Adrenal gland (tissue), 5 donors: ENCODE measurements at regions not wholly inside any gene's neighbourhood (a gene's known extent, or its start where the extent isn't known, plus 50 kb on each side); places are given as distances from the start of the nearest gene placed in this dataset.

Source experiments
- POLR2A ChIP-seq, 2 donors: fragments of 450-650 bp; IDR thresholded peaks; one replicate each; pipeline ENCODE4 v1.6.1; 2017; ENCODE audit warnings: antibody characterized with exemption in 2 of 2, mild to moderate bottlenecking in 2 of 2, moderate library complexity in 1 of 2
- TF ChIP-seq, protein P1 (sequence below), 6 experiments: fragments of 450-650 bp in 4 of 6; fragments of 200-600 bp in 2 of 6; sonication (generic) in 1 of 6; IDR thresholded peaks; 1 replicate in 5 of 6; 2 replicates in 1 of 6; pipeline versions ENCODE4 v1.5.1 to v1.8.0; 2016 to 2021; ENCODE audit warnings: antibody characterized with exemption in 6 of 6, mild to moderate bottlenecking in 2 of 6, moderate library complexity in 1 of 6
- donor health status: DM: no; HTN: no; CAD: no.

DNA sequence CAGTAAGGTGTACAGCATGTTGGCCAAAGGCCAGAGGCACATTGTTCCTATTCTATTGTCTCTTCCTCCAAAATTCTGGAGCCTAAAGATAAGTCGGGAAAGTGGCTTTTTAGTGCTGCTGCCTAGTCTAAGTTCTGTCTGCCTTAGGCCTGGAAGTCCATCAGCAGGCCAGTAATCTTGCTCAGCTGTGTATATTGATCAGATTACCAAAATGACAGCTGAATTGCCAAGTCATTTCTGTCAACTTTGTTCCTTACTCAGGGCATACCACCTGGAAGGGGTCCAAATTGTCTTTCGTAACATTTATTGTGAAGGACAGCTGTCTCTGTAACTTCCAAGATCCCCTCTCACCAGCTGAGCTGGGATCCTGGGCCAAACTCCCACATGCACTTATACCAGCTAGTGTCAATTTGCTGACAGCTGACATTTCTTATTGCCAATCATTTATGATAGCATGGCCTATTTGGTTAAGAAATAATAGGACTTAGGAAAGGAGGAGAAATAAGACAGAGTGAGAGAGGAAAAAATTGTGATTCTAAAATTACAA is 116.8 kb upstream of the FSHR start:
- TF ChIP-seq, protein P1, sequence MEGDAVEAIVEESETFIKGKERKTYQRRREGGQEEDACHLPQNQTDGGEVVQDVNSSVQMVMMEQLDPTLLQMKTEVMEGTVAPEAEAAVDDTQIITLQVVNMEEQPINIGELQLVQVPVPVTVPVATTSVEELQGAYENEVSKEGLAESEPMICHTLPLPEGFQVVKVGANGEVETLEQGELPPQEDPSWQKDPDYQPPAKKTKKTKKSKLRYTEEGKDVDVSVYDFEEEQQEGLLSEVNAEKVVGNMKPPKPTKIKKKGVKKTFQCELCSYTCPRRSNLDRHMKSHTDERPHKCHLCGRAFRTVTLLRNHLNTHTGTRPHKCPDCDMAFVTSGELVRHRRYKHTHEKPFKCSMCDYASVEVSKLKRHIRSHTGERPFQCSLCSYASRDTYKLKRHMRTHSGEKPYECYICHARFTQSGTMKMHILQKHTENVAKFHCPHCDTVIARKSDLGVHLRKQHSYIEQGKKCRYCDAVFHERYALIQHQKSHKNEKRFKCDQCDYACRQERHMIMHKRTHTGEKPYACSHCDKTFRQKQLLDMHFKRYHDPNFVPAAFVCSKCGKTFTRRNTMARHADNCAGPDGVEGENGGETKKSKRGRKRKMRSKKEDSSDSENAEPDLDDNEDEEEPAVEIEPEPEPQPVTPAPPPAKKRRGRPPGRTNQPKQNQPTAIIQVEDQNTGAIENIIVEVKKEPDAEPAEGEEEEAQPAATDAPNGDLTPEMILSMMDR (IDR thresholded peaks at IDR 0.05) = no peak
- TF ChIP-seq POLR2A (IDR thresholded peaks at IDR 0.05) = no peak
